Left lobe of liver (tissue), 2 donors: ENCODE measurements at regions not wholly inside any gene's neighbourhood (a gene's known extent, or its start where the extent isn't known, plus 50 kb on each side); places are given as distances from the start of the nearest gene placed in this dataset.

Experiments used
- ATAC-seq: fragments of 200-7000 bp; cut with Tn5 transposase; one replicate; pipeline ENCODE4 v1.9.1; 2020; ENCODE audit warnings: mild to moderate bottlenecking, moderate library complexity
- DNase-seq: peaks from one replicate; pipeline ENCODE4 v3.0.0-alpha.2; 2020; ENCODE audit warnings: low spot score
- donor health status: DM: no; HTN: no; CAD: no; lungs with moderate emphysema.
- donor health status: DM: no; HTN: yes; CAD: no.

- DNase-seq (no peak), ATAC-seq (no peak)
These were observed 51.3 kb upstream of the PTPN3 start for GRCh38 chr9:109549386-109549785.

- ATAC-seq, result no peak
- no peak for DNase-seq
These were observed 53.5 kb upstream of the PTPN3 start for GRCh38 chr9:109551651-109552050.

- DNase-seq (no peak), ATAC-seq (no peak)
These were observed 57.1 kb upstream of the PTPN3 start for GRCh38 chr9:109555215-109555614.

GRCh38 chr9:109556061-109556460, 58.0 kb upstream of the PTPN3 start:
- ATAC-seq (no peak), DNase-seq (no peak)

GRCh38 chr9:109556786-109557185, 58.7 kb upstream of the PTPN3 start:
- no peak for ATAC-seq
- DNase-seq, result no peak

- ATAC-seq (no peak), DNase-seq (no peak)
These were observed 59.4 kb upstream of the PTPN3 start for GRCh38 chr9:109557481-109557880.

GRCh38 chr9:109558718-109559151, 60.6 kb upstream of the PTPN3 start:
- ATAC-seq (no peak), DNase-seq (no peak)

- ATAC-seq (peak; percentile 76), DNase-seq (no peak)
These were observed 62.5 kb upstream of the PTPN3 start for GRCh38 chr9:109560470-109561132.

GRCh38 chr9:109561137-109561536, 63.0 kb upstream of the PTPN3 start:
- peak; percentile 80 for ATAC-seq
- no peak for DNase-seq

GRCh38 chr9:109568089-109568488, 70.0 kb upstream of the PTPN3 start:
- ATAC-seq, result no peak
- no peak for DNase-seq

- ATAC-seq, result no peak
- DNase-seq, result no peak
These were observed 70.6 kb upstream of the PTPN3 start for GRCh38 chr9:109568568-109569210.

GRCh38 chr9:109574061-109574882, 76.2 kb upstream of the PTPN3 start:
- no peak for DNase-seq

GRCh38 chr9:109576762-109577161, 78.7 kb upstream of the PTPN3 start:
- ATAC-seq, result peak; percentile 75
- no peak for DNase-seq

More at GRCh38 chr9:109574061-109574882, 76.2 kb upstream of the PTPN3 start:
- peak; percentile 93 for ATAC-seq

- ATAC-seq, result no peak
- DNase-seq, result no peak
These were observed 81.3 kb upstream of the PTPN3 start for GRCh38 chr9:109579191-109579948.

- no peak for DNase-seq
- ATAC-seq, result no peak
These were observed 84.3 kb upstream of the PTPN3 start for GRCh38 chr9:109582386-109582785.

- DNase-seq (no peak), ATAC-seq (no peak)
These were observed 86.1 kb upstream of the PTPN3 start for GRCh38 chr9:109584205-109584604.

GRCh38 chr9:109585796-109586195, 87.7 kb upstream of the PTPN3 start:
- ATAC-seq (no peak), DNase-seq (no peak)

- no peak for DNase-seq
- no peak for ATAC-seq
These were observed 88.9 kb upstream of the PTPN3 start for GRCh38 chr9:109586993-109587392.

GRCh38 chr9:109588415-109588814, 90.3 kb upstream of the PTPN3 start:
- no peak for DNase-seq
- ATAC-seq, result no peak

- ATAC-seq (no peak), DNase-seq (no peak)
These were observed 92.9 kb upstream of the PTPN3 start for GRCh38 chr9:109590966-109591365.

GRCh38 chr9:109591691-109592090, 93.6 kb upstream of the PTPN3 start:
- DNase-seq (no peak), ATAC-seq (no peak)
